Ovary (tissue), 3 donors: ENCODE measurements at regions not wholly inside any gene's neighbourhood (a gene's known extent, or its start where the extent isn't known, plus 50 kb on each side); places are given as distances from the start of the nearest gene placed in this dataset.

Experiments used
- POLR2A ChIP-seq: fragments of 450-650 bp; IDR thresholded peaks from one replicate; pipeline ENCODE4 v1.6.1; 2017; ENCODE audit warnings: antibody characterized with exemption, mild to moderate bottlenecking, moderate library complexity
- TF ChIP-seq, protein P1 (sequence below), 3 donors: fragments of 450-650 bp in 2 of 3; fragments of 200-600 bp in 1 of 3; IDR thresholded peaks; one replicate each; pipeline versions ENCODE4 v1.5.1 to v1.8.0; 2016 to 2022; ENCODE audit warnings: antibody characterized with exemption in 3 of 3, mild to moderate bottlenecking in 1 of 3
- donor health status: DM: no; HTN: no; CAD: no.

- TF ChIP-seq POLR2A, result no peak
- TF ChIP-seq, protein P1, sequence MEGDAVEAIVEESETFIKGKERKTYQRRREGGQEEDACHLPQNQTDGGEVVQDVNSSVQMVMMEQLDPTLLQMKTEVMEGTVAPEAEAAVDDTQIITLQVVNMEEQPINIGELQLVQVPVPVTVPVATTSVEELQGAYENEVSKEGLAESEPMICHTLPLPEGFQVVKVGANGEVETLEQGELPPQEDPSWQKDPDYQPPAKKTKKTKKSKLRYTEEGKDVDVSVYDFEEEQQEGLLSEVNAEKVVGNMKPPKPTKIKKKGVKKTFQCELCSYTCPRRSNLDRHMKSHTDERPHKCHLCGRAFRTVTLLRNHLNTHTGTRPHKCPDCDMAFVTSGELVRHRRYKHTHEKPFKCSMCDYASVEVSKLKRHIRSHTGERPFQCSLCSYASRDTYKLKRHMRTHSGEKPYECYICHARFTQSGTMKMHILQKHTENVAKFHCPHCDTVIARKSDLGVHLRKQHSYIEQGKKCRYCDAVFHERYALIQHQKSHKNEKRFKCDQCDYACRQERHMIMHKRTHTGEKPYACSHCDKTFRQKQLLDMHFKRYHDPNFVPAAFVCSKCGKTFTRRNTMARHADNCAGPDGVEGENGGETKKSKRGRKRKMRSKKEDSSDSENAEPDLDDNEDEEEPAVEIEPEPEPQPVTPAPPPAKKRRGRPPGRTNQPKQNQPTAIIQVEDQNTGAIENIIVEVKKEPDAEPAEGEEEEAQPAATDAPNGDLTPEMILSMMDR (IDR thresholded peaks at IDR 0.05), result no peak
Observed at GRCh38 chr14:28607661-28608060, 158.9 kb upstream of the FOXG1 start.
